ENCODE measurements at regions not wholly inside any gene's neighbourhood (a gene's known extent, or its start where the extent isn't known, plus 50 kb on each side); places are given as distances from the start of the nearest gene placed in this dataset.

- DNase-seq (no peak), ATAC-seq (no peak)
- peaks cover 50 to 94% (median 88%) of the 10 kb centered on the region in 4 donors for H3K4me1 Mint-ChIP-seq
- H3K27ac Mint-ChIP-seq: peak overlapping the region in 7 of 10 donors; percentile 16 to 90 (median 37)
- no peaks in the 10 kb centered on the region for H3K9me3 Mint-ChIP-seq
- no peaks in the 10 kb centered on the region for H3K27me3 Mint-ChIP-seq
- H3K4me3 Mint-ChIP-seq: peak overlapping the region in 9 of 10 donors; percentile 34 to 74 (median 47)
- H3K36me3 Mint-ChIP-seq: no peaks in the 10 kb centered on the region
- POLR2A ChIA-PET: interaction anchor here (1.6 to 5.6 kb wide), 3 partner anchors 11 to 314 kb away, joined by 3 to 35 read pairs (median 4); partner anchors contain the start of gene TGFBR2
These were observed 253.7 kb upstream of the TGFBR2 start for GRCh38 chr3:30352410-30353318.

GRCh38 chr3:30353711-30354467 is 252.5 kb upstream of the TGFBR2 start:
- H3K4me3 Mint-ChIP-seq: peak overlapping the region; percentile 39 to 81 (median 72)
- H3K27ac Mint-ChIP-seq: peak overlapping the region; percentile 59 to 96 (median 92)
- peak; percentile 7 to 94 (median 72) for DNase-seq
- peaks cover 47 to 87% (median 83%) of the 10 kb centered on the region in 4 donors for H3K4me1 Mint-ChIP-seq
- no peaks in the 10 kb centered on the region for H3K36me3 Mint-ChIP-seq
- POLR2A ChIA-PET: interaction anchor here (0.6 to 5.6 kb wide), 9 partner anchors 13 to 313 kb away, joined by 3 to 35 read pairs (median 3); partner anchors contain the start of gene TGFBR2
- H3K27me3 Mint-ChIP-seq: no peaks in the 10 kb centered on the region
- no peaks in the 10 kb centered on the region for H3K9me3 Mint-ChIP-seq
- ATAC-seq: peak; percentile 99 to 100

GRCh38 chr3:30354513-30354912 is 251.9 kb upstream of the TGFBR2 start:
- peak overlapping the region; percentile 59 to 96 (median 92) for H3K27ac Mint-ChIP-seq
- no peak for DNase-seq
- no peaks in the 10 kb centered on the region for H3K27me3 Mint-ChIP-seq
- H3K4me1 Mint-ChIP-seq: peaks cover 43 to 81% (median 77%) of the 10 kb centered on the region in 4 donors
- H3K36me3 Mint-ChIP-seq: no peaks in the 10 kb centered on the region
- peak overlapping the region; percentile 39 to 81 (median 72) for H3K4me3 Mint-ChIP-seq
- peak; percentile 6 to 11 for ATAC-seq
- H3K9me3 Mint-ChIP-seq: no peaks in the 10 kb centered on the region
- POLR2A ChIA-PET: interaction anchor here (0.6 to 5.6 kb wide), 10 partner anchors 13 to 312 kb away, joined by 3 to 35 read pairs (median 4); partner anchors contain the start of gene TGFBR2

GRCh38 chr3:30354972-30355371 is 251.4 kb upstream of the TGFBR2 start:
- no peaks in the 10 kb centered on the region for H3K9me3 Mint-ChIP-seq
- POLR2A ChIA-PET: interaction anchor here (0.6 to 5.6 kb wide), 8 partner anchors 14 to 312 kb away, joined by 3 to 35 read pairs (median 4); partner anchors contain the start of gene TGFBR2
- H3K4me1 Mint-ChIP-seq: peaks cover 39 to 79% (median 74%) of the 10 kb centered on the region in 4 donors
- H3K36me3 Mint-ChIP-seq: no peaks in the 10 kb centered on the region
- H3K27me3 Mint-ChIP-seq: no peaks in the 10 kb centered on the region
- DNase-seq (peak in 4 of 10 donors; percentile 6 to 58 (median 38)), ATAC-seq (no peak)
- H3K27ac Mint-ChIP-seq: peak overlapping the region; percentile 59 to 96 (median 92)
- H3K4me3 Mint-ChIP-seq: peak overlapping the region; percentile 39 to 81 (median 72)

GRCh38 chr3:30355622-30356021 is 250.8 kb upstream of the TGFBR2 start:
- no peak for DNase-seq
- POLR2A ChIA-PET: interaction anchor here (1.0 to 5.6 kb wide), 5 partner anchors 246 to 303 kb away, joined by 3 to 35 read pairs (median 6); partner anchors contain the start of gene TGFBR2
- no peaks in the 10 kb centered on the region for H3K27me3 Mint-ChIP-seq
- peak overlapping the region in 9 of 10 donors; percentile 0 to 95 (median 84) for H3K27ac Mint-ChIP-seq
- no peak for ATAC-seq
- H3K9me3 Mint-ChIP-seq: no peaks in the 10 kb centered on the region
- H3K4me1 Mint-ChIP-seq: peaks cover 36 to 76% (median 69%) of the 10 kb centered on the region in 4 donors
- H3K4me3 Mint-ChIP-seq: peak overlapping the region in 9 of 10 donors; percentile 37 to 81 (median 70)
- no peaks in the 10 kb centered on the region for H3K36me3 Mint-ChIP-seq

GRCh38 chr3:30356866-30357753 is 249.3 kb upstream of the TGFBR2 start:
- no peaks in the 10 kb centered on the region for H3K36me3 Mint-ChIP-seq
- H3K4me1 Mint-ChIP-seq: peaks cover 30 to 62% (median 55%) of the 10 kb centered on the region in 4 donors
- peak overlapping the region in 7 of 10 donors; percentile 21 to 74 (median 51) for H3K27ac Mint-ChIP-seq
- no peak for ATAC-seq
- POLR2A ChIA-PET: interaction anchor here (0.7 to 5.6 kb wide), 3 partner anchors 10 to 259 kb away, joined by 3 to 35 read pairs (median 5); partner anchors contain the start of gene TGFBR2
- no peaks in the 10 kb centered on the region for H3K9me3 Mint-ChIP-seq
- no peak for DNase-seq
- H3K27me3 Mint-ChIP-seq: no peaks in the 10 kb centered on the region
- H3K4me3 Mint-ChIP-seq: peak overlapping the region in 3 of 10 donors; percentile 15 to 70 (median 24)

- H3K4me3 Mint-ChIP-seq: peak overlapping the region in 1 of 10 donors; percentile 4
- DNase-seq (no peak), ATAC-seq (no peak)
- peak overlapping the region in 1 of 10 donors; percentile 44 for H3K27ac Mint-ChIP-seq
- no peaks in the 10 kb centered on the region for H3K27me3 Mint-ChIP-seq
- POLR2A ChIA-PET: no interaction called here
- peaks cover 0 to 4% (median 0%) of the 10 kb centered on the region in 3 donors for H3K36me3 Mint-ChIP-seq
- no peaks in the 10 kb centered on the region for H3K9me3 Mint-ChIP-seq
- H3K4me1 Mint-ChIP-seq: peaks cover 26 to 54% (median 47%) of the 10 kb centered on the region in 4 donors
These were observed 248.5 kb upstream of the TGFBR2 start for GRCh38 chr3:30357897-30358296.

GRCh38 chr3:30358871-30359270 is 247.5 kb upstream of the TGFBR2 start:
- POLR2A ChIA-PET: no interaction called here
- Mint-ChIP-seq H3K4me1 (peaks cover 21 to 47% (median 40%) of the 10 kb centered on the region in 4 donors), H3K9me3 (no peaks in the 10 kb centered on the region), H3K27ac (peak overlapping the region in 1 of 10 donors; percentile 27), H3K4me3 (no peak overlapping the region), H3K36me3 (peaks cover 0 to 4% (median 0%) of the 10 kb centered on the region in 3 donors), H3K27me3 (no peaks in the 10 kb centered on the region)
- no peak for ATAC-seq
- DNase-seq: no peak

- Mint-ChIP-seq H3K4me3 (no peak overlapping the region), H3K27ac (peak overlapping the region in 1 of 10 donors; percentile 71), H3K27me3 (peaks cover 0 to 3% (median 0%) of the 10 kb centered on the region in 5 donors), H3K9me3 (peaks cover 0 to 11% (median 2%) of the 10 kb centered on the region in 9 donors), H3K36me3 (peaks cover 0 to 6% (median 3%) of the 10 kb centered on the region in 3 donors), H3K4me1 (peaks cover 0 to 32% (median 6%) of the 10 kb centered on the region in 4 donors)
- DNase-seq: no peak
- POLR2A ChIA-PET: interaction anchor here (1.4 kb wide), 1 partner anchor 14 kb away, joined by 3 read pairs; no protein-coding TSS in a partner anchor
- ATAC-seq: no peak
These were observed 237.4 kb upstream of the TGFBR2 start for GRCh38 chr3:30368978-30369377.

GRCh38 chr3:30370681-30371271 is 235.6 kb upstream of the TGFBR2 start:
- no peak for ATAC-seq
- Mint-ChIP-seq H3K4me3 (no peak overlapping the region), H3K27ac (no peak overlapping the region), H3K27me3 (peaks cover 0 to 3% (median 0%) of the 10 kb centered on the region in 5 donors), H3K36me3 (peaks cover 0 to 6% (median 3%) of the 10 kb centered on the region in 3 donors), H3K4me1 (peaks cover 0 to 38% (median 6%) of the 10 kb centered on the region in 4 donors), H3K9me3 (peaks cover 0 to 10% (median 2%) of the 10 kb centered on the region in 9 donors)
- DNase-seq: no peak
- POLR2A ChIA-PET: no interaction called here

GRCh38 chr3:30372837-30373236 is 233.6 kb upstream of the TGFBR2 start:
- H3K36me3 Mint-ChIP-seq: no peaks in the 10 kb centered on the region
- peak overlapping the region in 2 of 10 donors; percentile 32 to 60 for H3K27ac Mint-ChIP-seq
- ATAC-seq: no peak
- H3K4me1 Mint-ChIP-seq: peaks cover 0 to 38% (median 6%) of the 10 kb centered on the region in 4 donors
- DNase-seq: no peak
- peaks cover 0 to 3% (median 0%) of the 10 kb centered on the region in 5 donors for H3K27me3 Mint-ChIP-seq
- no peak overlapping the region for H3K4me3 Mint-ChIP-seq
- POLR2A ChIA-PET: no interaction called here
- peaks cover 0 to 3% (median 0%) of the 10 kb centered on the region in 9 donors for H3K9me3 Mint-ChIP-seq
